Dedifferentiated amniotic fluid mesenchymal stem cell (primary cell): ENCODE measurements at regions not wholly inside any gene's neighbourhood (a gene's known extent, or its start where the extent isn't known, plus 50 kb on each side); places are given as distances from the start of the nearest gene placed in this dataset.

ENCODE experiments used
- DNase-seq: peaks from one replicate; pipeline ENCODE4 v3.0.0-alpha.2; 2016; ENCODE audit errors: extremely low spot score

GRCh38 chr12:98423963-98424362 is 91.4 kb upstream of the TMPO start:
- no peak for DNase-seq

GRCh38 chr12:98424726-98425401 is 90.5 kb upstream of the TMPO start:
- DNase-seq: peak; percentile 87

GRCh38 chr12:98425859-98426258 is 89.5 kb upstream of the TMPO start:
- no peak for DNase-seq

- DNase-seq: no peak
Observed at GRCh38 chr12:98431089-98431488, 84.3 kb upstream of the TMPO start.

GRCh38 chr12:98437166-98437565 is 78.2 kb upstream of the TMPO start:
- no peak for DNase-seq

GRCh38 chr12:98437806-98438595 is 77.4 kb upstream of the TMPO start:
- DNase-seq: no peak

GRCh38 chr12:98438656-98439230 is 76.6 kb upstream of the TMPO start:
- no peak for DNase-seq

- no peak for DNase-seq
Observed at GRCh38 chr12:98439471-98439951, 75.9 kb upstream of the TMPO start.

- DNase-seq: peak; percentile 93
Observed at GRCh38 chr12:98439981-98440581, 75.3 kb upstream of the TMPO start.

- no peak for DNase-seq
Observed at GRCh38 chr12:98446060-98446459, 69.3 kb upstream of the TMPO start.

- DNase-seq: no peak
Observed at GRCh38 chr12:98446682-98447081, 68.7 kb upstream of the TMPO start.

GRCh38 chr12:98449584-98449983 is 65.8 kb upstream of the TMPO start:
- DNase-seq: no peak

GRCh38 chr12:98453070-98453469 is 62.3 kb upstream of the TMPO start:
- no peak for DNase-seq

GRCh38 chr12:98453492-98453891 is 61.9 kb upstream of the TMPO start:
- DNase-seq: no peak

GRCh38 chr12:98456041-98456440 is 59.3 kb upstream of the TMPO start:
- no peak for DNase-seq

- peak; percentile 39 for DNase-seq
Observed at GRCh38 chr12:98456576-98457573, 58.5 kb upstream of the TMPO start.

- DNase-seq: no peak
Observed at GRCh38 chr12:98464190-98464589, 51.2 kb upstream of the TMPO start.

GRCh38 chr12:98465505-98465904 is 49.9 kb upstream of the TMPO start:
- DNase-seq: no peak
